Sigmoid colon (tissue), 6 donors: ENCODE measurements at regions not wholly inside any gene's neighbourhood (a gene's known extent, or its start where the extent isn't known, plus 50 kb on each side); places are given as distances from the start of the nearest gene placed in this dataset.

Experiments used
- DNase-seq: peaks from one replicate; pipeline ENCODE4 v3.0.0-alpha.2; 2019
- H3K27ac ChIP-seq, 4 donors: fragments of 200-600 bp; sonication (generic); one replicate each; pipeline ENCODE4 v1.5.1; 2016 to 2019; ENCODE audit warnings: mild to moderate bottlenecking in 1 of 4
- H3K27me3 ChIP-seq, 3 donors: fragments of 200-600 bp; sonication (generic); one replicate each; pipeline ENCODE4 v1.5.1; 2019; ENCODE audit warnings: mild to moderate bottlenecking in 1 of 3
- H3K36me3 ChIP-seq, 4 donors: fragments of 200-600 bp; sonication (generic); one replicate each; pipeline ENCODE4 v1.5.1; 2016 to 2019
- H3K4me1 ChIP-seq, 4 donors: fragments of 200-600 bp; sonication (generic); one replicate each; pipeline ENCODE4 v1.5.1; 2017 to 2019
- H3K4me3 ChIP-seq, 4 donors: fragments of 200-600 bp; sonication (generic); one replicate each; pipeline ENCODE4 v1.5.1; 2017 to 2019; ENCODE audit warnings: mild to moderate bottlenecking in 2 of 4, moderate library complexity in 1 of 4
- H3K9me3 ChIP-seq, 4 donors: fragments of 200-600 bp in 3 of 4; sonication (generic) in 3 of 4; one replicate each; pipeline versions ENCODE4 v1.5.1 to v1.6.1; 2013 to 2019
- EP300 ChIP-seq, 4 donors: sonication (generic); formaldehyde crosslinking; IDR thresholded peaks; one replicate each; pipeline ENCODE4 v1.6.1; 2017; ENCODE audit warnings: antibody characterized with exemption in 4 of 4
- POLR2A ChIP-seq, 2 donors: fragments of 450-650 bp; IDR thresholded peaks; one replicate each; pipeline ENCODE4 v1.6.1; 2016; ENCODE audit warnings: antibody characterized with exemption in 2 of 2, mild to moderate bottlenecking in 2 of 2, moderate library complexity in 2 of 2
- POLR2AphosphoS5 ChIP-seq, 4 donors: sonication (generic); formaldehyde crosslinking; IDR thresholded peaks; one replicate each; pipeline ENCODE4 v1.6.1; 2017; ENCODE audit warnings: antibody characterized with exemption in 4 of 4
- WGBS, 2 donors: extraction: QIAGEN DNeasy Blood & Tissue Kit; methylation state at CpG; one replicate each; pipeline ENCODE4 v1.1.7; 2013; 5-methylcytosine and 5-hydroxymethylcytosine counted together
- intact Hi-C: fragments of 100-400 bp; cut with DNase I; formaldehyde crosslinking; loops from one replicate; pipeline ENCODE4 v1.15.1; 2023
- TF ChIP-seq, protein P1 (sequence below), 4 experiments: fragments of 450-650 bp in 3 of 4; fragments of 200-600 bp in 1 of 4; IDR thresholded peaks; one replicate each; pipeline ENCODE4 v1.5.1; 2016 to 2019; ENCODE audit warnings: antibody characterized with exemption in 4 of 4, mild to moderate bottlenecking in 3 of 4, moderate library complexity in 2 of 4
- donor health status: healthy with polysubstance abuse.
- donor health status: healthy.

DNA sequence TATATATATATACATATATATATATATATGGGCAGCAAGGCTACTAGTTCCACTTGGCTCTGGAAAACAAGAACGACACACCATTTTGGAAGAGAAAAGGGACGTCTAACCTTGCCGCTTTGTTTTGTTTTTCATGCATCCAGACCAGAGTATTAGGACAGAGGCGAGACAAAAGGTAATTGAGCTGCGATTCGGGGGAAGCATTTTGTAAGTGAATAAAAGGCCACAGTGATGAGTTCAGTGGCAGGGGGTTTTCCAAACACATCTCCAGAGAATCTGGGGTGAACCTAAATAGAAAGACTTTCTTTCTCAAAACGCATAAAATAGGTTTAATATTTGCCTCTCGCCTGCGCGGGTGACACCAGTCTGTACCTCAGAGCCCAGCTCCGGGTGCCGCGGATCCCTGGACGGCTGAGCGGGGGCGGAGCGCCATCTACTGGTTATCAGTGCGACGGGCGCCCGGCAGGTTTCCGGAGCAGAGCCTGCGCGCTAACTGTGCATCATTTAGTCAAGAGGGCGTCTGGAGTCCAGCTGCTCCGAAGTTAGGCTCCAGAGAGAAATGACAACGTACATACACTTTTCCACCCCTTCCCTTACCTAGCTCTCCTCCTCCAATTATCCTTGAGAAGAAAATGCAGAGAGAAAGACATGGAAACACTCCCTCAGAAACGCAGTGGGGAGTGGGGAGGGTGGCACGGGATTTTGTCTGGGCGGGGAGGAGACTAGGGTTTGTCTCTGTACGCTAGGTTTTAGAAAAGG is 262.3 kb downstream of the TBC1D4 start:
- 8 to 12% methylated on average over 31 of the region's 31 CpGs for WGBS, 2 donors
- Histone ChIP-seq H3K27ac (no peak overlapping the region), H3K9me3 (no peaks in the 10 kb centered on the region), H3K27me3 (peaks cover 0 to 4% (median 0%) of the 10 kb centered on the region in 3 donors), H3K4me1 (peaks cover 0 to 9% (median 2%) of the 10 kb centered on the region in 4 donors), H3K36me3 (no peaks in the 10 kb centered on the region), H3K4me3 (peak overlapping the region in 2 of 4 donors; percentile 18 to 23)
- TF ChIP-seq, protein P1, sequence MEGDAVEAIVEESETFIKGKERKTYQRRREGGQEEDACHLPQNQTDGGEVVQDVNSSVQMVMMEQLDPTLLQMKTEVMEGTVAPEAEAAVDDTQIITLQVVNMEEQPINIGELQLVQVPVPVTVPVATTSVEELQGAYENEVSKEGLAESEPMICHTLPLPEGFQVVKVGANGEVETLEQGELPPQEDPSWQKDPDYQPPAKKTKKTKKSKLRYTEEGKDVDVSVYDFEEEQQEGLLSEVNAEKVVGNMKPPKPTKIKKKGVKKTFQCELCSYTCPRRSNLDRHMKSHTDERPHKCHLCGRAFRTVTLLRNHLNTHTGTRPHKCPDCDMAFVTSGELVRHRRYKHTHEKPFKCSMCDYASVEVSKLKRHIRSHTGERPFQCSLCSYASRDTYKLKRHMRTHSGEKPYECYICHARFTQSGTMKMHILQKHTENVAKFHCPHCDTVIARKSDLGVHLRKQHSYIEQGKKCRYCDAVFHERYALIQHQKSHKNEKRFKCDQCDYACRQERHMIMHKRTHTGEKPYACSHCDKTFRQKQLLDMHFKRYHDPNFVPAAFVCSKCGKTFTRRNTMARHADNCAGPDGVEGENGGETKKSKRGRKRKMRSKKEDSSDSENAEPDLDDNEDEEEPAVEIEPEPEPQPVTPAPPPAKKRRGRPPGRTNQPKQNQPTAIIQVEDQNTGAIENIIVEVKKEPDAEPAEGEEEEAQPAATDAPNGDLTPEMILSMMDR (IDR thresholded peaks at IDR 0.05), result peak; percentile 67 to 97 (median 78)
- TF ChIP-seq POLR2AphosphoS5 (IDR thresholded peaks at IDR 0.05) (no peak), EP300 (IDR thresholded peaks at IDR 0.05) (no peak), POLR2A (IDR thresholded peaks at IDR 0.05) (no peak)
- intact Hi-C loops, result loop anchor here (5.0 to 10.0 kb wide), 3 partner anchors 935 to 1465 kb away; no protein-coding TSS in a partner anchor
- DNase-seq, result peak; percentile 87

DNA sequence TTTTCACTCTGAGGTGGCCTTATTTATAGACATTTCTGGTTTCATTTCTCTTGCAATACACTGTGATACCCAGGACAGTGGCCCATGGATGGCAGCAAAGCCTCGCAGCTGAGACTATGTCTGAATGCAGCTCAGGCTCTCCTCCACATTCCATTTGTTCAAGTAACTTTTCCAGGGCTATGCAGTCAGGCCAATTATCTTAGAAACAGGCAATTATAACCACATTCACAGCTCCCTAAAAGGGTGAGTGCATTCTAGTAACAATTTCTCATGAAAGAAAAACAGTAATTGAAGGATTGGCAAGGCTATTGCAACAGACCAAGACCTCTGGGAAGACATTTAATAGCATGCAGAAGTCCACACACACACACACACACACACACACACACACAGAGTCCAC is 264.0 kb downstream of the TBC1D4 start:
- no peak for DNase-seq
- Histone ChIP-seq H3K9me3 (no peaks in the 10 kb centered on the region), H3K4me3 (no peak overlapping the region), H3K4me1 (peaks cover 0 to 5% (median 0%) of the 10 kb centered on the region in 4 donors), H3K27me3 (peaks cover 0 to 4% (median 0%) of the 10 kb centered on the region in 3 donors), H3K27ac (no peak overlapping the region), H3K36me3 (no peaks in the 10 kb centered on the region)
- no peak for TF ChIP-seq POLR2A (IDR thresholded peaks at IDR 0.05)
- no peak for TF ChIP-seq POLR2AphosphoS5 (IDR thresholded peaks at IDR 0.05)
- no peak for TF ChIP-seq EP300 (IDR thresholded peaks at IDR 0.05)
- TF ChIP-seq, protein P1 (IDR thresholded peaks at IDR 0.05), result no peak
- intact Hi-C loops, result no loop called here
- WGBS, 2 donors, result 32 to 81% methylated on average over 1 of the region's 1 CpG

DNA sequence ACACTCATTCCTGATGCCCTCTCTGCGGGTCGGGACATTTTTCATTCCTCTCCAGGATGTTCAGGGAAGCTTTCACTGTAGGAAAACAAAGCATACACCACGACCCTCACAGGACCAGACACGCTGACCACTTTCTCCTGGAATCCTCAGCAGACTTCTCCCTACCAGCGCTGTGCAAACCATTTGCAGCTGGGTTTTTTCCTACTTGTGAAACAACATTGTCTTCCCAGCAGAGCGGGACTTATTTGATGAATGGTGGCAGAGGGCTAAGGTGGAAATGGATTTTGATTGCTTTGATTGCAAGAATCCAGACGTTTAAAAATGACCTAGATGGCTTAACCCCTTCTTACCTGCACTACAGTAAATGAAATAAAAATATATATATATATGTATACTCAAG is 265.9 kb downstream of the TBC1D4 start:
- no peak for DNase-seq

DNA sequence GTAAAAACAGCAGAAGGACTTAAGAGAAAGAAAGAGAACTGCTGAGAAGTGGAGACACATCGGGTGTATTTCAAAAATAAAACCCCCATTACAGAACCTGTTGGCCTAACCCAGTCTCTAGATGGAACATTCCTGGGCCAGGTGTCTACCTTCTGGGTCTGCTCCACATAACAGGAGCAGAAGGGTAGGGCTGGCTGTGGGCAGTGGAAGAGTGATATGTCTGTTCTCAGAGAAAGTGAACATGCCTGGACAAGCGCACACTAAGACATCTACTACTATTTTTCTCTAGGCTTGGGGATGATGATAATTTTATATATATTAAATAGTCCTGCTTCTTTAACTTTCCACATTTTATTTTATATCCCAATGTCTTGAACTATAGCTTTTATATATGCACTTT is 267.1 kb downstream of the TBC1D4 start:
- Histone ChIP-seq H3K27ac (no peak overlapping the region), H3K27me3 (peaks cover 0 to 4% (median 0%) of the 10 kb centered on the region in 3 donors), H3K4me3 (no peak overlapping the region), H3K4me1 (peaks cover 0 to 5% (median 0%) of the 10 kb centered on the region in 4 donors), H3K9me3 (no peaks in the 10 kb centered on the region), H3K36me3 (no peaks in the 10 kb centered on the region)
- TF ChIP-seq, protein P1 (IDR thresholded peaks at IDR 0.05), result no peak
- TF ChIP-seq POLR2A (IDR thresholded peaks at IDR 0.05) (no peak), POLR2AphosphoS5 (IDR thresholded peaks at IDR 0.05) (no peak), EP300 (IDR thresholded peaks at IDR 0.05) (no peak)
- 96 to 98% methylated on average over 2 of the region's 2 CpGs for WGBS, 2 donors
- no peak for DNase-seq
- intact Hi-C loops, result no loop called here

More for the DNA sequence above, 265.9 kb downstream of the TBC1D4 start:
- TF ChIP-seq, protein P1 (IDR thresholded peaks at IDR 0.05), result no peak
- TF ChIP-seq POLR2A (IDR thresholded peaks at IDR 0.05) (no peak), POLR2AphosphoS5 (IDR thresholded peaks at IDR 0.05) (no peak), EP300 (IDR thresholded peaks at IDR 0.05) (no peak)
- Histone ChIP-seq H3K4me1 (peaks cover 0 to 5% (median 0%) of the 10 kb centered on the region in 4 donors), H3K4me3 (no peak overlapping the region), H3K36me3 (no peaks in the 10 kb centered on the region), H3K27ac (no peak overlapping the region), H3K27me3 (peaks cover 0 to 4% (median 0%) of the 10 kb centered on the region in 3 donors), H3K9me3 (no peaks in the 10 kb centered on the region)
- intact Hi-C loops, result no loop called here
- WGBS, 2 donors, result 42 to 53% methylated on average over 7 of the region's 7 CpGs
